GM18511 (cell line): ENCODE measurements at regions not wholly inside any gene's neighbourhood (a gene's known extent, or its start where the extent isn't known, plus 50 kb on each side); places are given as distances from the start of the nearest gene placed in this dataset.

Experiments used
- ATAC-seq: cut with Tn5 transposase; IDR thresholded peaks from one replicate; pipeline ENCODE4 v1.9.1; 2021; ENCODE audit warnings: mild to moderate bottlenecking, moderate library complexity; ENCODE audit not compliant: unreplicated experiment

- no peak for ATAC-seq
Measured at GRCh38 chr2:129695496-129695895, 284.0 kb upstream of the RAB6C start.

GRCh38 chr2:129698593-129698992 is 280.9 kb upstream of the RAB6C start:
- no peak for ATAC-seq

- ATAC-seq: no peak
Measured at GRCh38 chr2:129699781-129700573, 279.5 kb upstream of the RAB6C start.

GRCh38 chr2:129702416-129703176 is 276.9 kb upstream of the RAB6C start:
- ATAC-seq: no peak

- no peak for ATAC-seq
Measured at GRCh38 chr2:129705085-129705484, 274.4 kb upstream of the RAB6C start.

GRCh38 chr2:129707800-129708199 is 271.7 kb upstream of the RAB6C start:
- ATAC-seq: no peak

GRCh38 chr2:129708221-129708967 is 271.1 kb upstream of the RAB6C start:
- ATAC-seq: no peak

GRCh38 chr2:129709001-129709955 is 270.2 kb upstream of the RAB6C start:
- no peak for ATAC-seq

- no peak for ATAC-seq
Measured at GRCh38 chr2:129709956-129710598, 269.4 kb upstream of the RAB6C start.

GRCh38 chr2:129710670-129711495 is 268.6 kb upstream of the RAB6C start:
- no peak for ATAC-seq

GRCh38 chr2:129711816-129712675 is 267.4 kb upstream of the RAB6C start:
- no peak for ATAC-seq

GRCh38 chr2:129712676-129712985 is 266.8 kb upstream of the RAB6C start:
- ATAC-seq: no peak

GRCh38 chr2:129713337-129713736 is 266.1 kb upstream of the RAB6C start:
- no peak for ATAC-seq

GRCh38 chr2:129716781-129717559 is 262.5 kb upstream of the RAB6C start:
- no peak for ATAC-seq

GRCh38 chr2:129717560-129718130 is 261.8 kb upstream of the RAB6C start:
- no peak for ATAC-seq

GRCh38 chr2:129719335-129719734 is 260.1 kb upstream of the RAB6C start:
- ATAC-seq: no peak

GRCh38 chr2:129720360-129720759 is 259.1 kb upstream of the RAB6C start:
- no peak for ATAC-seq
